Upper lobe of right lung (tissue), 1 donor: ENCODE measurements at regions not wholly inside any gene's neighbourhood (a gene's known extent, or its start where the extent isn't known, plus 50 kb on each side); places are given as distances from the start of the nearest gene placed in this dataset.

Source experiments
- ATAC-seq: fragments of 200-7000 bp; cut with Tn5 transposase; one replicate; pipeline ENCODE4 v1.9.1; 2020; ENCODE audit warnings: mild to moderate bottlenecking, moderate library complexity
- DNase-seq: peaks from one replicate; pipeline ENCODE4 v3.0.0-alpha.2; 2020
- H3K27ac ChIP-seq: fragments of 200-600 bp; one replicate; pipeline ENCODE4 v1.8.0; 2022
- H3K27me3 ChIP-seq: fragments of 200-600 bp; one replicate; pipeline ENCODE4 v1.8.0; 2022; ENCODE audit warnings: mild to moderate bottlenecking
- H3K36me3 ChIP-seq: fragments of 200-600 bp; one replicate; pipeline ENCODE4 v1.8.0; 2022
- H3K4me1 ChIP-seq: fragments of 200-600 bp; one replicate; pipeline ENCODE4 v1.8.0; 2022
- H3K4me3 ChIP-seq: fragments of 200-600 bp; one replicate; pipeline ENCODE4 v1.8.0; 2022; ENCODE audit warnings: mild to moderate bottlenecking
- H3K9me3 ChIP-seq: fragments of 200-600 bp; one replicate; pipeline ENCODE4 v1.8.0; 2022
- CTCF ChIP-seq: fragments of 200-600 bp; IDR thresholded peaks from one replicate; pipeline ENCODE4 v1.8.0; 2022; ENCODE audit warnings: antibody characterized with exemption
- intact Hi-C: fragments of 100-400 bp; cut with DNase I; formaldehyde crosslinking; loops from one replicate; pipeline ENCODE4 v1.11.0; 2022
- donor health status: DM: no; HTN: yes; CAD: no; lungs with severe emphysema.

- no peak for TF ChIP-seq CTCF
- Histone ChIP-seq H3K27me3 (no peaks in the 10 kb centered on the region), H3K4me3 (no peak overlapping the region), H3K27ac (no peak overlapping the region), H3K9me3 (no peaks in the 10 kb centered on the region), H3K4me1 (no peaks in the 10 kb centered on the region), H3K36me3 (no peaks in the 10 kb centered on the region)
- DNase-seq, result peak; percentile 40
- no peak for ATAC-seq
- intact Hi-C loops, result no loop called here
These were observed 187.8 kb upstream of the HDAC4 start for GRCh38 chr2:239588451-239589269.

GRCh38 chr2:239587841-239588240 is 187.0 kb upstream of the HDAC4 start:
- DNase-seq (no peak), ATAC-seq (peak; percentile 37)
- Histone ChIP-seq H3K4me3 (no peak overlapping the region), H3K27ac (no peak overlapping the region), H3K36me3 (no peaks in the 10 kb centered on the region), H3K9me3 (no peaks in the 10 kb centered on the region), H3K27me3 (no peaks in the 10 kb centered on the region), H3K4me1 (no peaks in the 10 kb centered on the region)
- intact Hi-C loops, result no loop called here
- no peak for TF ChIP-seq CTCF

GRCh38 chr2:239587311-239587731 is 186.5 kb upstream of the HDAC4 start:
- intact Hi-C loops, result no loop called here
- no peak for ATAC-seq
- Histone ChIP-seq H3K4me3 (no peak overlapping the region), H3K4me1 (no peaks in the 10 kb centered on the region), H3K27me3 (no peaks in the 10 kb centered on the region), H3K36me3 (no peaks in the 10 kb centered on the region), H3K27ac (no peak overlapping the region), H3K9me3 (no peaks in the 10 kb centered on the region)
- no peak for DNase-seq
- no peak for TF ChIP-seq CTCF

- Histone ChIP-seq H3K4me1 (no peaks in the 10 kb centered on the region), H3K9me3 (no peaks in the 10 kb centered on the region), H3K27ac (no peak overlapping the region), H3K27me3 (no peaks in the 10 kb centered on the region), H3K4me3 (no peak overlapping the region), H3K36me3 (no peaks in the 10 kb centered on the region)
- TF ChIP-seq CTCF, result no peak
- ATAC-seq (no peak), DNase-seq (no peak)
- intact Hi-C loops, result no loop called here
These were observed 186.0 kb upstream of the HDAC4 start for GRCh38 chr2:239586651-239587310.

GRCh38 chr2:239585422-239585821 is 184.6 kb upstream of the HDAC4 start:
- H3K4me1 ChIP-seq, result no peaks in the 10 kb centered on the region
- no peaks in the 10 kb centered on the region for H3K9me3 ChIP-seq
- intact Hi-C loops, result no loop called here
- H3K36me3 ChIP-seq, result no peaks in the 10 kb centered on the region
- no peak for ATAC-seq
- no peak overlapping the region for H3K4me3 ChIP-seq
- no peak overlapping the region for H3K27ac ChIP-seq
- TF ChIP-seq CTCF, result no peak
- DNase-seq, result peak; percentile 30
- no peaks in the 10 kb centered on the region for H3K27me3 ChIP-seq
